HG02973 (cell line): ENCODE measurements at regions not wholly inside any gene's neighbourhood (a gene's known extent, or its start where the extent isn't known, plus 50 kb on each side); places are given as distances from the start of the nearest gene placed in this dataset.

Source experiments
- ATAC-seq: cut with Tn5 transposase; IDR thresholded peaks from one replicate; pipeline ENCODE4 v1.9.1; 2021; ENCODE audit warnings: moderate library complexity; ENCODE audit not compliant: unreplicated experiment

DNA sequence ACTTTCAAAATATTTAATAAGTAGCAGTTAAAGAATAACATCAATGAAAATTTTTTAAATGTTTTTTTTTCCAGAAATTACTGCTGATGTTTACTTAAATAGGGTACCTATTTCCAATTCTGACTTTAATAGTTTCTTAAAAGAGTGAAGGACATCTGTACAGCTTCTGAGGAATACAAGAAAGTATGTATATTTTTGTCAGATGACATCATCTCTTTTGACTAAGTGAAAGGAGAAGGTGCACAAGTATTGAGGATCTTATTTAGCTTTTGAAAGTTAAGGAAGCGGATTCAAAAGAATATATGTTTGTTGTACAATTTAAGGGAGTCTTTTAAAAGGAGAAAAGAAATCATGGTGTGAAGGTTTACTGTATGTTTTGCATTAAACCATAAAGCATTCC lies 90.0 kb upstream of the SLC35B3 start:
- ATAC-seq, result no peak

GRCh38 chr6:8513174-8513573 lies 77.8 kb upstream of the SLC35B3 start:
- no peak for ATAC-seq

DNA sequence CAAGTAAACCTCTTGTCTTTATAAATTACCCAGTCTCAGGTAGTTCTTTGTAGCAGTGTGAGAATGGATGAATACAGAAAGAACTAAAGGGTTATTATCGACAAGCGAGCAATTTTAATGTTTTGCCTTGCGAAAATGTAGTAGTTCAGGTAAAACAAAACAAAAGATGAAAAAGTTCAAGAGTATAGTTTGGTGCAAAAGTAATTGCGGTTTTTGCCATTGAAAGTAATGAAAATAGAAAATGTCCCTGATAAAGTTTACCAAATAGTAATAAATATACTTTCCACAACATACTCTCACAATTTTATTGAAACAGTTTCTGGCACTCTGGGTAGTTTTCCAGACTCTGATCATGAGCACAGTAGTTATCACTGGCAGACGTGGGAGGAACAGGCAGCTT lies 71.9 kb upstream of the SLC35B3 start:
- no peak for ATAC-seq

- no peak for ATAC-seq
These were observed 70.8 kb upstream of the SLC35B3 start for GRCh38 chr6:8506126-8506525.

DNA sequence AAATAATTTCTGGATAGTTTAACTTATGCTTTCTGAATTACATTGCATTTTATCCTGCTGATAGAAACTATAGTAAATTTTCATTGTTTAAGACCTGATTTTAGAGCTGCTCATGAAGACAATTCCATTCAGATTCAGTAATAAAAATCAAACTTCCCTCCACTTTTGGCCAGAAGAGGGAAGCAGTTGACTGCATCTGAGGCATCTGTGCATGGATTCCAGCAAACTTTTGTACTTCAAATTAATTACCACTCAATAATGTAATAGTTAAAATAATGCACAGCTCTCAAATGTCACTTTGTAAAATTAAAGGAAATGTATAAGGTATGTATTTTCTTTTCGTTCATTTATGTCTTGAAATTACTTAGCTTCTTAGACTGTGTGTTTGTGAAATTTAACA lies 64.2 kb upstream of the SLC35B3 start:
- no peak for ATAC-seq

- no peak for ATAC-seq
These were observed 59.4 kb upstream of the SLC35B3 start for GRCh38 chr6:8494730-8495129.

- ATAC-seq, result no peak
These were observed 57.3 kb upstream of the SLC35B3 start for GRCh38 chr6:8492536-8493133.
